Spleen (tissue), 11 donors: ENCODE measurements at regions not wholly inside any gene's neighbourhood (a gene's known extent, or its start where the extent isn't known, plus 50 kb on each side); places are given as distances from the start of the nearest gene placed in this dataset.
"Not testable (repeated sequence)": the region's sequence is repeated elsewhere in the genome, so short reads cannot be mapped to it uniquely, and the experiment has no call there.

ENCODE experiments used
- DNase-seq: peaks from one replicate; pipeline ENCODE4 v3.0.0-alpha.2; 2020
- H3K27ac ChIP-seq, 8 donors: fragments of 200-600 bp; sonication (generic) in 7 of 8; 1 replicate in 4 of 8; 2 replicates in 4 of 8; pipeline versions ENCODE4 v1.5.0 to v1.8.0; 2016 to 2021; ENCODE audit warnings: inconsistent platforms in 4 of 8, mild to moderate bottlenecking in 4 of 8, moderate library complexity in 1 of 8
- H3K27me3 ChIP-seq, 7 donors: fragments of 200-600 bp; sonication (generic) in 6 of 7; replicated peaks in 1 of 7; 1 replicate in 4 of 7; 2 replicates in 3 of 7; pipeline versions ENCODE4 v1.5.0 to v1.8.0; 2016 to 2021; ENCODE audit warnings: inconsistent platforms in 3 of 7, mild to moderate bottlenecking in 1 of 7
- H3K36me3 ChIP-seq, 6 donors: fragments of 200-600 bp; sonication (generic) in 5 of 6; 1 replicate in 4 of 6; 2 replicates in 2 of 6; pipeline versions ENCODE4 v1.5.0 to v1.8.0; 2016 to 2021; ENCODE audit warnings: inconsistent platforms in 2 of 6
- H3K4me1 ChIP-seq, 6 donors: fragments of 200-600 bp; sonication (generic) in 5 of 6; 1 replicate in 3 of 6; 2 replicates in 3 of 6; pipeline versions ENCODE4 v1.5.0 to v1.8.0; 2016 to 2021; ENCODE audit warnings: inconsistent platforms in 3 of 6
- H3K4me3 ChIP-seq, 8 donors: fragments of 200-600 bp; sonication (generic) in 7 of 8; 1 replicate in 4 of 8; 2 replicates in 4 of 8; pipeline versions ENCODE4 v1.5.0 to v1.8.0; 2016 to 2021; ENCODE audit warnings: inconsistent platforms in 4 of 8, mild to moderate bottlenecking in 4 of 8, moderate library complexity in 2 of 8
- H3K9me3 ChIP-seq, 8 donors: fragments of 200-600 bp; sonication (generic) in 7 of 8; 1 replicate in 4 of 8; 2 replicates in 4 of 8; pipeline versions ENCODE4 v1.5.0 to v1.8.0; 2016 to 2021; ENCODE audit warnings: inconsistent platforms in 4 of 8
- POLR2A ChIP-seq, 3 donors: fragments of 450-650 bp; IDR thresholded peaks; one replicate each; pipeline ENCODE4 v1.5.1; 2017; ENCODE audit warnings: antibody characterized with exemption in 3 of 3, mild to moderate bottlenecking in 1 of 3
- POLR2AphosphoS5 ChIP-seq, 3 donors: sonication (generic); formaldehyde crosslinking; IDR thresholded peaks; one replicate each; pipeline ENCODE4 v1.5.1; 2017; ENCODE audit warnings: antibody characterized with exemption in 3 of 3
- WGBS, 5 donors: extraction: QIAGEN DNeasy Blood & Tissue Kit in 3 of 5; methylation state at CpG; one replicate each; pipeline versions ENCODE4 v1.1.5 to v1.1.7; 2013 to 2018; 5-methylcytosine and 5-hydroxymethylcytosine counted together
- intact Hi-C: fragments of 100-400 bp; cut with DNase I; formaldehyde crosslinking; loops from one replicate; pipeline ENCODE4 v1.15.0; 2023; ENCODE audit warnings: low total_unique reads
- TF ChIP-seq, protein P1 (sequence below), 11 experiments: fragments of 200-600 bp in 7 of 11; fragments of 450-650 bp in 4 of 11; sonication (generic) in 4 of 11; IDR thresholded peaks in 8 of 11; conservative IDR thresholded peaks in 3 of 11; 1 replicate in 7 of 11; 2 replicates in 4 of 11; pipeline versions ENCODE4 v1.4.0 to v1.8.0; 2016 to 2021; ENCODE audit warnings: antibody characterized with exemption in 11 of 11, inconsistent platforms in 4 of 11, mild to moderate bottlenecking in 1 of 11
- donor health status: healthy with polysubstance abuse.
- donor health status: DM: no; HTN: no; CAD: no; lungs with moderate emphysema.
- donor health status: DM: no; HTN: no; CAD: no.
- donor health status: Bipolar disorder and iron deficiency.
- donor health status: healthy.
- donor health status: DM: no; HTN: no; CAD: no.
- donor health status: DM: yes; HTN: yes; CAD: no.

DNA sequence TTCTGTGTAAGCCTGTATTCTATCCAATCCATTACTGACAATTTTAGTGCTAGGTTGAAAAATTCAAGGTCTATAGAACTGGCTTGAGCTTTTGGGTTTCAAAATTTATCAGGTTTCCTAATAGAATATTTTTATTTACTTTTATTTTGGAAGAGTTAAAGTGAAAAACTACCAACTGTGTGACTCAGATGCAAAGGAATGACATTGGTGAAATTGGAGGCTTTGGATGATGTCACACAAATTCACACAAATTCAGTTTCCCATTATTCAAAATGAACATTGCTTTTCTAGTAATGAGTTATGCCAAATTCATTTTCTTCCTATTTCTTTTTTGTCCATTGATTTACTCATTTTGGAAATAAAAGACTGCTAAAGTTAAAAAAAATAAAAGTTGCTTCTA is 186.9 kb downstream of the ALX1 start:
- peaks cover 0 to 6% (median 0%) of the 10 kb centered on the region in 7 donors for H3K27me3 ChIP-seq
- TF ChIP-seq, protein P1, sequence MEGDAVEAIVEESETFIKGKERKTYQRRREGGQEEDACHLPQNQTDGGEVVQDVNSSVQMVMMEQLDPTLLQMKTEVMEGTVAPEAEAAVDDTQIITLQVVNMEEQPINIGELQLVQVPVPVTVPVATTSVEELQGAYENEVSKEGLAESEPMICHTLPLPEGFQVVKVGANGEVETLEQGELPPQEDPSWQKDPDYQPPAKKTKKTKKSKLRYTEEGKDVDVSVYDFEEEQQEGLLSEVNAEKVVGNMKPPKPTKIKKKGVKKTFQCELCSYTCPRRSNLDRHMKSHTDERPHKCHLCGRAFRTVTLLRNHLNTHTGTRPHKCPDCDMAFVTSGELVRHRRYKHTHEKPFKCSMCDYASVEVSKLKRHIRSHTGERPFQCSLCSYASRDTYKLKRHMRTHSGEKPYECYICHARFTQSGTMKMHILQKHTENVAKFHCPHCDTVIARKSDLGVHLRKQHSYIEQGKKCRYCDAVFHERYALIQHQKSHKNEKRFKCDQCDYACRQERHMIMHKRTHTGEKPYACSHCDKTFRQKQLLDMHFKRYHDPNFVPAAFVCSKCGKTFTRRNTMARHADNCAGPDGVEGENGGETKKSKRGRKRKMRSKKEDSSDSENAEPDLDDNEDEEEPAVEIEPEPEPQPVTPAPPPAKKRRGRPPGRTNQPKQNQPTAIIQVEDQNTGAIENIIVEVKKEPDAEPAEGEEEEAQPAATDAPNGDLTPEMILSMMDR (IDR thresholded peaks at IDR 0.05 in 8 of 11, conservative IDR thresholded peaks at IDR 0.05 in 3 of 11) = no peak
- TF ChIP-seq POLR2A (IDR thresholded peaks at IDR 0.05) = no peak
- TF ChIP-seq POLR2AphosphoS5 (IDR thresholded peaks at IDR 0.05) = no peak
- H3K9me3 ChIP-seq = no peaks in the 10 kb centered on the region
- no peak overlapping the region for H3K27ac ChIP-seq
- no peak overlapping the region for H3K4me3 ChIP-seq
- no peaks in the 10 kb centered on the region for H3K36me3 ChIP-seq
- peaks cover 0 to 15% (median 6%) of the 10 kb centered on the region in 6 donors for H3K4me1 ChIP-seq
- DNase-seq = no peak
- intact Hi-C loops = loop anchor here (5.0 kb wide), 1 partner anchor 400 kb away; no protein-coding TSS in a partner anchor

DNA sequence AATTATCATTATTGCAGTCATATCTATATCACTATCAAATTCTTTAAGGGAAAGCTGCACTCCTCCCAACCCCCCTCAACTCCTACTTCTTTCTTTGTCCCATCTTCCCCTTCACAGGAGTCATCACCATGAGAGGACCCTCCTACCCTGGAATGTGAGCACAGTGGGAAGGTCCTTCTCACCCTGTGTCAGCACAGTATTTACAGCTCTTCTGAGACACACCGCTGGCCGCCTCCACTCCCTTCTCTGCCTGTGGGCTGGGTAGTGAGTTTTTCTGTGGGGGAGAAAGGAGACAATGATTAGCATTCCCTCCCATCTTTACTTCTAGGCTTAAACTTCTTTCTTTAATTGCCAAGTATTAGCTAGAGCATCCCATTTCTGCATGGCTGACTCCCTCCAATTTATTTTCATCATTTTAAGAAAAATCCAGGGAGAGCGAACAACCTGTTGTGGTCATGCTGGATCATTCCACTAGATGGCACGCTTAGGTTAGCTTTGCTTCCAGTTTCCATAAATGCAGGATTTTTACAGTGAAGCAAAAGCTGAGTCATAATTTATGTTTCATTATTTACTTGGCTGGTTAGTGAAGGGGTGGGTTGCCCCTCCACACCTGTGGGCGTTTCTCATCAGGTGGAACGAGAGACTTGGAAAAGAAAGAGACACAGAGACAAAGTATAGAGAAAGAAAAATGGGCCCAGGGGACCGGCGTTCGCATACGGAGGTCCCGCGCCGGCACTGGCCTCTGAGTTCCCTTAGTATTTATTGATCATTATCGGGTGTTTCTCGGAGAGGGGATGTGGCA is 188.5 kb downstream of the ALX1 start:
- intact Hi-C loops = loop anchor here (5.0 kb wide), 1 partner anchor 399 kb away; no protein-coding TSS in a partner anchor
- 12 to 17% (median 16%) methylated on average over 15 of the region's 15 CpGs for WGBS, 5 donors
- no peak for DNase-seq
- no peaks in the 10 kb centered on the region for H3K36me3 ChIP-seq
- H3K27ac ChIP-seq = no peak overlapping the region
- H3K4me1 ChIP-seq = peaks cover 0 to 15% (median 6%) of the 10 kb centered on the region in 6 donors
- H3K4me3 ChIP-seq = peak overlapping the region in 7 of 8 donors; percentile 22 to 63 (median 32)
- H3K9me3 ChIP-seq = no peaks in the 10 kb centered on the region
- TF ChIP-seq POLR2AphosphoS5 (IDR thresholded peaks at IDR 0.05) = no peak
- TF ChIP-seq POLR2A (IDR thresholded peaks at IDR 0.05) = no peak
- TF ChIP-seq, protein P1 (IDR thresholded peaks at IDR 0.05 in 8 of 11, conservative IDR thresholded peaks at IDR 0.05 in 3 of 11) = peak; percentile 25 to 72 (median 63)
- H3K27me3 ChIP-seq = peaks cover 0 to 6% (median 0%) of the 10 kb centered on the region in 7 donors

DNA sequence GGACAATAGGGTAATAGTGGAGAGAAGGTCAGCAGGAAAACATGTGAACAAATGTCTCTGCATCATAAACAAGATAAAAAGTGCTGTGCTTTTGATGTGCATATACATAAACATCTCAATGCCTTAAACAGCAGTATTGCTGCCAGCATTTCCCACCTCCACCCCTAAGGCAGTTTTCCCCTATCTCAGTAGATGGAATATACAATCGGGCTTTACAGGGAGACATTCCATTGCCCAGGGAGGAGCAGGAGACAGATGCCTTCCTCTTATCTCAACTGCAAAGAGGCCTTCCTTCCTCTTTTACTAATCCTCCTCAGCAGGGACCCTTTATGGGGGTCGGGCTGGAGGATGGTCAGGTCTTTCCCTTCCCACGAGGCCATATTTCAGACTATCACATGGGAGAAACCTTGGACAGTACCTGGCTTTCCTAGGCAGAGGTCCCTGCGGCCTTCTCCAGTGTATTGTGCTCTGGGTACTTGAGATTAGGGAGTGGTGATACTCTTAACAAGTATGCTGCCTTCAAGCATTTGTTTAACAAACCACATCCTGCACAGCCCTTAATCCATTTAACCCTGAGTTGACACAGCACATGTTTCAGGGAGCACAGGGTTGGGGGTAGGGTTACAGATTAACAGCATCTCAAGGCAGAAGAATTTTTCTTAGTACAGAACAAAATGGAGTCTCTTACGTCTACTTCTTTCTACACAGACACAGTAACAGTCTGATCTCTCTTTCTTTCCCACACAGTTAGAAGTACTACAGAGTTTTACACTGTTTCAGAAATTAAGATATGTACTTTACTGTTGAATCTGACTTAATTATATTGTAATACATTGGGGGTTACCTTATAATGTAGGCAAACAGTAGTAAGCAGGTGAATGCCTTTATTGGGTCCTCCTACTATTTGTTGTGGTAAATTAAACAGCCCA is 189.4 kb downstream of the ALX1 start:
- 18 to 23% (median 19%) methylated on average over 5 of the region's 5 CpGs for WGBS, 5 donors
- H3K27ac ChIP-seq, H3K27me3 ChIP-seq, DNase-seq, H3K36me3 ChIP-seq, H3K9me3 ChIP-seq: not testable (repeated sequence)
- Histone ChIP-seq H3K4me3 (peak overlapping the region in 7 of 8 donors; percentile 22 to 63 (median 32)), H3K4me1 (peaks cover 0 to 15% (median 6%) of the 10 kb centered on the region in 6 donors)
- intact Hi-C loops = loop anchor here (5.0 kb wide), 1 partner anchor 398 kb away; no protein-coding TSS in a partner anchor

DNA sequence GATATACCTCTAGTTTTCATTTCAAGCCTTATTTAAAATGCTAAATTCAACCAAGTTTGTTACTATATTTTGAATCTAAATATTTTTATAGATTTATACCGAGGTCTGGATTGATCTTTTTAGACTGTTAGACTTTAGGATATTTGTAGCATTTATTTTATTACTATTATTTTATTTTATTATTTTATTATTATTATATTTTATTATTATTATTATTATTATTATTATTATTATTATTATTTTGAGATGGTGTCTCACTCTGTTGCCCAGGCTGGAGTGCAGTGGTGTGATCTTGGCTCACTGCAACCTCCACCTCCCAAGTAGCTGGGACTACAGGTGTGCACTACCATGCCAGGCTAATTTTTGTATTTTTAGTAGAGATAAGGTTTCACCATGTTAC is 195.3 kb downstream of the ALX1 start:
- DNase-seq, H3K27me3 ChIP-seq, H3K4me3 ChIP-seq, H3K27ac ChIP-seq, H3K4me1 ChIP-seq, H3K36me3 ChIP-seq, intact Hi-C loops, H3K9me3 ChIP-seq: not testable (repeated sequence)
- 73 to 92% (median 83%) methylated on average over 1 of the region's 1 CpG for WGBS, 5 donors

DNA sequence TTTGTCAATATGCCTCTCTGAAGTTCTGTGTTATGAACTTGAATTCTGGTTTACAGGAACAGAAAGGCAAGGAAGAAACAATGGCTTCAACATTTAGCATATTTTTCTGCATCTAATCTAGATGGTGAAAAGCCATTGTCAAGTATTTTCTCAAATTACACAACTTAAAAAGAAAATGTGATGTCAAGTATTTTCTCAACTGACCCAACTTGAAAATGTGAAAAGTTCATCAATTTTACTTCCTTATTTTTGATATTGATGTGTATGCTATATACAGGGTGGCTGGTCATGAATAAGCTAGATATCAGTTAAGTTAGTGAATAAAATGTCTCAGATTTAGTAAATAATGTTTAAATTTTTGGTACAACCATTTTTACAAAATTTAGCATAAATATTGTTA is 196.7 kb downstream of the ALX1 start:
- no peak overlapping the region for H3K4me3 ChIP-seq
- DNase-seq = no peak
- no peaks in the 10 kb centered on the region for H3K4me1 ChIP-seq
- H3K27me3 ChIP-seq = no peaks in the 10 kb centered on the region
- H3K27ac ChIP-seq = no peak overlapping the region
- no peak for TF ChIP-seq POLR2A (IDR thresholded peaks at IDR 0.05)
- intact Hi-C loops = no loop called here
- H3K9me3 ChIP-seq = no peaks in the 10 kb centered on the region
- no peaks in the 10 kb centered on the region for H3K36me3 ChIP-seq
